K562 (cell line): ENCODE measurements at regions not wholly inside any gene's neighbourhood (a gene's known extent, or its start where the extent isn't known, plus 50 kb on each side); places are given as distances from the start of the nearest gene placed in this dataset.

Experiments used
- ATAC-seq: fragments of 200-7000 bp; cut with Tn5 transposase; 3 replicates; pipeline ENCODE4 v1.9.1; 2020; ENCODE audit warnings: moderate library complexity
- BruUV-seq: library from RNA; stranded (reverse); fragments of 400-500 nt; replicated peaks from 2 replicates; lab custom pipeline; 2021; lab: Mats Ljungman, UMichigan
- CTCF ChIA-PET: fragments of 300-600 bp; formaldehyde crosslinking; extraction: SDS; loops from one replicate; lab custom pipeline; 2021; ENCODE audit warnings: low intra/inter-chr PET ratio; lab: Yijun Ruan, JAX
- POLR2A ChIA-PET: fragments of 300-600, 350-650 bp; sonication (Branson Sonifier 250); formaldehyde crosslinking; extraction: SDS; loops from one replicate; lab custom pipeline; 2021; ENCODE audit warnings: antibody characterized with exemption, inconsistent platforms; lab: Yijun Ruan, JAX
- DNase-seq, 4 experiments: peaks; one replicate each; pipeline versions ENCODE4 v3.0.0 to v3.0.0-alpha.2; 2011 to 2018; ENCODE audit warnings: low spot score in 3 of 4, mixed read lengths in 3 of 4; ENCODE audit errors: extremely low read depth in 1 of 4
- FAIRE-seq: peaks from 2 replicates; lab custom pipeline; 2011; peaks lifted over from hg19 to GRCh38; lab: Jason Lieb, UNC
- H2AFZ ChIP-seq: 2 replicates; pipeline ENCODE4 v1.6.0; 2011; ENCODE audit warnings: low read depth, low read length, control low read depth, inconsistent platforms
- H3K27ac ChIP-seq: fragments of 200-600 bp; 3 replicates; pipeline ENCODE4 v1.8.0; 2011; ENCODE audit warnings: low read depth, mild to moderate bottlenecking, control low read depth, inconsistent platforms, low read length, moderate library complexity, mixed read lengths; ENCODE audit errors: extremely low read depth
- H3K27me3 ChIP-seq, 2 experiments: fragments of 300-600 bp in 1 of 2; 2 replicates in 1 of 2; 3 replicates in 1 of 2; pipeline versions ENCODE4 v1.6.0 to v1.8.0; 2011; ENCODE audit warnings: inconsistent platforms in 2 of 2, low read length in 2 of 2, mild to moderate bottlenecking in 1 of 2, mixed read lengths in 1 of 2, moderate library complexity in 1 of 2; ENCODE audit not compliant: control insufficient read depth in 2 of 2, insufficient read depth in 2 of 2
- H3K36me3 ChIP-seq: fragments of 300-600 bp; 3 replicates; pipeline ENCODE4 v1.8.0; 2011; ENCODE audit warnings: mild to moderate bottlenecking, low read length, inconsistent platforms; ENCODE audit not compliant: control insufficient read depth, insufficient read depth
- H3K4me1 ChIP-seq, 2 experiments: fragments of 200-600 bp in 1 of 2; replicated peaks in 1 of 2; 2 replicates in 1 of 2; 3 replicates in 1 of 2; pipeline versions ENCODE4 v1.5.1 to v1.8.0; 2011; ENCODE audit warnings: inconsistent platforms in 2 of 2, low read length in 2 of 2, mild to moderate bottlenecking in 1 of 2, mixed read lengths in 1 of 2, moderate library complexity in 1 of 2; ENCODE audit not compliant: control insufficient read depth in 2 of 2, insufficient read depth in 2 of 2
- H3K4me2 ChIP-seq: 2 replicates; pipeline ENCODE4 v1.6.1; 2011; ENCODE audit warnings: low read length, control low read depth, inconsistent platforms, mixed read lengths; ENCODE audit not compliant: insufficient read depth
- H3K4me3 ChIP-seq: fragments of 200-600 bp; sonication (generic), shearing (Covaris generic); 2 replicates; pipeline ENCODE4 v1.5.1; 2016; ENCODE audit warnings: control low read depth, inconsistent platforms
- H3K79me2 ChIP-seq: fragments of 200-600 bp; 3 replicates; pipeline ENCODE4 v1.8.0; 2011; ENCODE audit warnings: low read length, inconsistent platforms; ENCODE audit not compliant: control insufficient read depth, insufficient read depth
- H3K9ac ChIP-seq, 2 experiments: 2 replicates each; pipeline versions ENCODE4 v1.6.0 to v1.6.1; 2011; ENCODE audit warnings: low read depth in 2 of 2, low read length in 2 of 2, control low read depth in 1 of 2, inconsistent platforms in 1 of 2, mild to moderate bottlenecking in 1 of 2, mixed read lengths in 1 of 2; ENCODE audit not compliant: insufficient read depth in 1 of 2
- H3K9me1 ChIP-seq: one replicate; pipeline ENCODE4 v1.6.0; 2011; ENCODE audit warnings: inconsistent platforms, mild to moderate bottlenecking, low read length, moderate library complexity; ENCODE audit not compliant: control insufficient read depth, insufficient read depth
- H3K9me3 ChIP-seq: replicated peaks from 2 replicates; pipeline ENCODE4 v1.5.1; 2011; ENCODE audit warnings: low read depth, low read length, inconsistent platforms; ENCODE audit not compliant: control insufficient read depth, insufficient read depth
- H4K20me1 ChIP-seq: replicated peaks from 2 replicates; pipeline ENCODE4 v1.6.1; 2011; ENCODE audit warnings: low read length, inconsistent platforms, mixed read lengths; ENCODE audit not compliant: control insufficient read depth, insufficient read depth
- FOXA1 ChIP-seq: fragments of 450-650 bp; IDR thresholded peaks from 2 replicates; pipeline ENCODE4 v1.6.1; 2016; ENCODE audit warnings: mild to moderate bottlenecking, borderline replicate concordance
- KDM2B ChIP-seq: fragments of 250-450 bp; sonication (Bioruptor Pico); IDR thresholded peaks from 2 replicates; pipeline ENCODE4 v1.8.0; 2021; ENCODE audit warnings: mild to moderate bottlenecking, moderate library complexity
- NCOA1 ChIP-seq: fragments of 450-650 bp; IDR thresholded peaks from 2 replicates; pipeline ENCODE4 v1.6.1; 2016; ENCODE audit warnings: low read depth
- RBM14 ChIP-seq: fragments of 200-400 bp; formaldehyde crosslinking; IDR thresholded peaks from 2 replicates; pipeline ENCODE4 v1.6.1; 2018; ENCODE audit warnings: low read depth, mild to moderate bottlenecking, low read length, moderate library complexity, borderline replicate concordance; ENCODE audit not compliant: insufficient read depth
- ZBTB8A ChIP-seq: fragments of 450-650 bp; IDR thresholded peaks from 2 replicates; pipeline ENCODE4 v1.6.1; 2018; ENCODE audit warnings: mild to moderate bottlenecking, moderate library complexity; ENCODE audit not compliant: partially characterized antibody
- ZNF12 ChIP-seq: sonication (generic); formaldehyde crosslinking; IDR thresholded peaks from 2 replicates; pipeline ENCODE4 v1.4.0; 2020; ENCODE audit warnings: mild to moderate bottlenecking, missing genetic modification reagents
- WGBS: fragments of 100-300 bp; shearing (Covaris generic); methylation state at CpG from one replicate; pipeline ENCODE4 v1.1.6; 2016; ENCODE audit warnings: low coverage, mixed read lengths; ENCODE audit not compliant: insufficient coverage; ENCODE audit errors: missing lambda C conversion rate; 5-methylcytosine and 5-hydroxymethylcytosine counted together
- in situ Hi-C: fragments of 300-500 bp; cut with MboI; formaldehyde crosslinking; loops from 4 replicates; pipeline ENCODE4 v1.15.0; 2018; ENCODE audit warnings: inconsistent platforms, mixed read lengths
- intact Hi-C: fragments of 100-400 bp; cut with micrococcal nuclease; formaldehyde crosslinking; loops from 2 replicates; pipeline ENCODE4 v1.14.2; 2022
- TF ChIP-seq, protein P1 (sequence below): fragments of 450-650 bp; conservative IDR thresholded peaks from 2 replicates; pipeline ENCODE4 v1.6.1; 2016; ENCODE audit warnings: missing genetic modification characterization, low read depth, mild to moderate bottlenecking, missing compliant biosample characterization, moderate library complexity

DNA sequence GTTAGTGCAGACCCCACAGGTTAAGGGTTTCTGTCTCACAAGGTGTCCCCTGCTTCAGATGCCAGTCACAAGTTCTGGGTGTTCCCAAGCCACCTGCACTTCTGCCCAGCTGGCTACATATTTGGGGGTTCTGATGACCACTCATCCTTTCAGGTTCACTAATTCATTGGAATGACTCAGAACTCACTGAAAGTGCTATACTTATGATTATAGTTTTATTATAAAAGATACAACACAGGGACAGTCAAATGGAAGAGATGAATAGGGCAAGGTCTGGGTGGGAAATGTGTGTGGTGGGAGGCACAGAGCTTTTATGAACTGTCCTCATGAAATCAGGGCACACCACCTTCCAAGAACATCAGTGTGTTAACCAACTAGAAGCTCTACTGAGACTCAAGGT lies 97.7 kb upstream of the CASK start (continued):
- TF ChIP-seq FOXA1, result no peak
- TF ChIP-seq, all 486 proteins: peak for 0

DNA sequence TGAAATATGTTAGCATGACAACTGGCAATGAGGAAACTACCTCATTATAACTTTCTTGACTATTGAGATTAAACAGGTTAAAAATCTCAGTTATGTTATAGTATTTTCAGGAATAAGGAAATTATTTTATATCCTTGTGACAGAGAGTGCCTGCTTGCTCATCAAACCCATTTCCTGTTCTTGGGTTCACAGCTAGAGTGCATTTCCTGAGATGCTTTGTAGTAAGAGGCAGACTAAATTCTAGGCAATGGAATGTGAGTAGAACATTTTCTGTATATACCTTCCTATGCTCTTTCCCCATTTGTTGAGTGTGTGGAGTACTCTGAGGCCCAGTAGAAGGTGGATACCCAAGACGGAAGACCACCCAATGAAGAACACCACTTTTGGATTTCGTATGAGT lies 96.9 kb upstream of the CASK start:
- DNase-seq (no peak), ATAC-seq (no peak), FAIRE-seq (no peak)
- H3K36me3 ChIP-seq, result no peaks in the 10 kb centered on the region
- H4K20me1 ChIP-seq, result no peaks in the 10 kb centered on the region
- H3K9me3 ChIP-seq, result no peaks in the 10 kb centered on the region
- WGBS, result 4% methylated on average over 2 of the region's 2 CpGs
- no peak overlapping the region for H3K9ac ChIP-seq
- no peak overlapping the region for H2AFZ ChIP-seq
- H3K9me1 ChIP-seq, result no peaks in the 10 kb centered on the region
- no peak overlapping the region for H3K27ac ChIP-seq
- no TSS peak for BruUV-seq
- CTCF ChIA-PET, result no interaction called here
- no peaks in the 10 kb centered on the region for H3K4me1 ChIP-seq
- intact Hi-C loops, result no loop called here
- H3K4me3 ChIP-seq, result no peak overlapping the region
- no peaks in the 10 kb centered on the region for H3K27me3 ChIP-seq
- in situ Hi-C loops, result no loop called here
- TF ChIP-seq NCOA1 (no peak), ZBTB8A (no peak), ZNF12 (CRISPR knock-in tag) (no peak), KDM2B (no peak), RBM14 (no peak)
- TF ChIP-seq, protein P1, sequence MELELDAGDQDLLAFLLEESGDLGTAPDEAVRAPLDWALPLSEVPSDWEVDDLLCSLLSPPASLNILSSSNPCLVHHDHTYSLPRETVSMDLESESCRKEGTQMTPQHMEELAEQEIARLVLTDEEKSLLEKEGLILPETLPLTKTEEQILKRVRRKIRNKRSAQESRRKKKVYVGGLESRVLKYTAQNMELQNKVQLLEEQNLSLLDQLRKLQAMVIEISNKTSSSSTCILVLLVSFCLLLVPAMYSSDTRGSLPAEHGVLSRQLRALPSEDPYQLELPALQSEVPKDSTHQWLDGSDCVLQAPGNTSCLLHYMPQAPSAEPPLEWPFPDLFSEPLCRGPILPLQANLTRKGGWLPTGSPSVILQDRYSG (tag), result no peak
- TF ChIP-seq, all 486 proteins: peak for 0
- Histone ChIP-seq H3K79me2 (no peaks in the 10 kb centered on the region), H3K4me2 (no peak overlapping the region)
- POLR2A ChIA-PET, result no interaction called here
